HG03066 (cell line): ENCODE measurements at regions not wholly inside any gene's neighbourhood (a gene's known extent, or its start where the extent isn't known, plus 50 kb on each side); places are given as distances from the start of the nearest gene placed in this dataset.

Experiments used
- ATAC-seq: cut with Tn5 transposase; IDR thresholded peaks from one replicate; pipeline ENCODE4 v1.9.1; 2021; ENCODE audit warnings: low read depth; ENCODE audit not compliant: unreplicated experiment

GRCh38 chr5:87966213-87966612, 302.4 kb downstream of the TMEM161B start:
- ATAC-seq, result no peak

- ATAC-seq, result no peak
Observed at GRCh38 chr5:87954121-87954520, 314.5 kb downstream of the TMEM161B start.

- ATAC-seq, result no peak
Observed at GRCh38 chr5:87951661-87952060, 317.0 kb downstream of the TMEM161B start.

GRCh38 chr5:87949676-87950631, 318.7 kb downstream of the TMEM161B start:
- no peak for ATAC-seq

- no peak for ATAC-seq
Observed at GRCh38 chr5:87948486-87948885, 320.2 kb downstream of the TMEM161B start.

GRCh38 chr5:87946271-87946670, 322.4 kb downstream of the TMEM161B start:
- no peak for ATAC-seq

- no peak for ATAC-seq
Observed at GRCh38 chr5:87945286-87945650, 323.4 kb downstream of the TMEM161B start.

GRCh38 chr5:87944553-87945285, 323.9 kb downstream of the TMEM161B start:
- ATAC-seq, result no peak

- no peak for ATAC-seq
Observed at GRCh38 chr5:87940775-87941174, 327.9 kb downstream of the TMEM161B start.

GRCh38 chr5:87936667-87937066, 332.0 kb downstream of the TMEM161B start:
- no peak for ATAC-seq

GRCh38 chr5:87924436-87924835, 344.2 kb downstream of the TMEM161B start:
- ATAC-seq, result no peak

- no peak for ATAC-seq
Observed at GRCh38 chr5:87916320-87916719, 352.3 kb downstream of the TMEM161B start.

GRCh38 chr5:87912419-87912818, 356.2 kb downstream of the TMEM161B start:
- ATAC-seq, result no peak

GRCh38 chr5:87909382-87909781, 359.3 kb downstream of the TMEM161B start:
- ATAC-seq, result no peak

GRCh38 chr5:87906962-87907361, 361.7 kb downstream of the TMEM161B start:
- no peak for ATAC-seq

GRCh38 chr5:87900419-87900818, 368.2 kb downstream of the TMEM161B start:
- no peak for ATAC-seq

GRCh38 chr5:87899721-87900131, 368.9 kb downstream of the TMEM161B start:
- ATAC-seq, result no peak

- no peak for ATAC-seq
Observed at GRCh38 chr5:87899208-87899661, 369.4 kb downstream of the TMEM161B start.

- ATAC-seq, result no peak
Observed at GRCh38 chr5:87898574-87898973, 370.1 kb downstream of the TMEM161B start.

- no peak for ATAC-seq
Observed at GRCh38 chr5:87888139-87888538, 380.5 kb downstream of the TMEM161B start.

GRCh38 chr5:87887247-87887646, 381.4 kb downstream of the TMEM161B start:
- no peak for ATAC-seq

- no peak for ATAC-seq
Observed at GRCh38 chr5:87886164-87886563, 382.5 kb downstream of the TMEM161B start.
